ENCODE measurements at regions not wholly inside any gene's neighbourhood (a gene's known extent, or its start where the extent isn't known, plus 50 kb on each side); places are given as distances from the start of the nearest gene placed in this dataset.

GRCh38 chr3:110791995-110792686 is 279.5 kb upstream of the NECTIN3 start:
- TF ChIP-seq CTCF (IDR thresholded peaks at IDR 0.05): no peak
- TF ChIP-seq POLR2A (IDR thresholded peaks at IDR 0.05): no peak

All from uterus (tissue), 2 donors.